ENCODE measurements at regions not wholly inside any gene's neighbourhood (a gene's known extent, or its start where the extent isn't known, plus 50 kb on each side); places are given as distances from the start of the nearest gene placed in this dataset.

- no peak for TF ChIP-seq TOPORS (CRISPR knock-in tag; IDR thresholded peaks at IDR 0.05)
- TF ChIP-seq ZNF747 (CRISPR knock-in tag; IDR thresholded peaks at IDR 0.05; ENCODE audit: borderline replicate concordance): no peak
- peak; percentile 66 for TF ChIP-seq KDM6A (CRISPR knock-in tag; IDR thresholded peaks at IDR 0.05; ENCODE audit: low read depth)
- peak; percentile 23; the same call in 1 of the 2 replicates for TF ChIP-seq DMAP1 (CRISPR knock-in tag; IDR thresholded peaks at IDR 0.05)
- TF ChIP-seq JARID2 (CRISPR knock-in tag; IDR thresholded peaks at IDR 0.05; ENCODE audit: insufficient replicate concordance): no peak
- TF ChIP-seq NFYB (CRISPR knock-in tag; IDR thresholded peaks at IDR 0.05): no peak
- no peak for TF ChIP-seq PAX8 (CRISPR knock-in tag; IDR thresholded peaks at IDR 0.05; ENCODE audit: borderline replicate concordance)
- no peak; the same call in 1 of the 2 replicates for TF ChIP-seq SALL1 (CRISPR knock-in tag; IDR thresholded peaks at IDR 0.05)
- no peak for TF ChIP-seq BATF2 (CRISPR knock-in tag; IDR thresholded peaks at IDR 0.05)
- no peak for TF ChIP-seq ZNF280D (CRISPR knock-in tag; IDR thresholded peaks at IDR 0.05)
- no peak for TF ChIP-seq ZNF788 (CRISPR knock-in tag; IDR thresholded peaks at IDR 0.05; ENCODE audit: borderline replicate concordance)
- TF ChIP-seq DNMT1 (CRISPR knock-in tag; IDR thresholded peaks at IDR 0.05): no peak
- no peak for TF ChIP-seq RAD51 (IDR thresholded peaks at IDR 0.05; ENCODE audit: borderline replicate concordance)
- TF ChIP-seq ELF4 (CRISPR knock-in tag; IDR thresholded peaks at IDR 0.05; ENCODE audit: borderline replicate concordance): no peak
- TF ChIP-seq ZBTB38 (CRISPR knock-in tag; IDR thresholded peaks at IDR 0.05): no peak
- TF ChIP-seq SKI (IDR thresholded peaks at IDR 0.05; ENCODE audit: partially characterized antibody): no peak
- TF ChIP-seq ZNF605 (CRISPR knock-in tag; IDR thresholded peaks at IDR 0.05): no peak
- TF ChIP-seq BCL3 (CRISPR knock-in tag; IDR thresholded peaks at IDR 0.05): no peak
- TF ChIP-seq FOXK2 (IDR thresholded peaks at IDR 0.05): no peak; the same call in 1 of the 2 replicates
- TF ChIP-seq ZBTB49 (CRISPR knock-in tag; IDR thresholded peaks at IDR 0.05; ENCODE audit: borderline replicate concordance): no peak
- TF ChIP-seq HNRNPUL1 (IDR thresholded peaks at IDR 0.05; ENCODE audit: low read depth, low read length): peak; percentile 67; the same call in 1 of the 2 replicates
- peak; percentile 81 for TF ChIP-seq CREM (IDR thresholded peaks at IDR 0.05)
- TF ChIP-seq CREM (CRISPR knock-in tag; IDR thresholded peaks at IDR 0.05): no peak
- no peak for TF ChIP-seq XRCC5 (optimal IDR thresholded peaks at IDR 0.05; ENCODE audit: low read length)
- no peak for TF ChIP-seq CAMTA2 (CRISPR knock-in tag; IDR thresholded peaks at IDR 0.05; ENCODE audit: borderline replicate concordance)
- no peak for TF ChIP-seq ZFP36L1 (CRISPR knock-in tag; IDR thresholded peaks at IDR 0.05)
These were observed 363.0 kb downstream of the UTRN start (continued) for GRCh38 chr6:144647971-144648651.

Data from HepG2 (cell line).